Embryonic facial prominence (tissue), 1 donor: ENCODE measurements at regions not wholly inside any gene's neighbourhood (a gene's known extent, or its start where the extent isn't known, plus 50 kb on each side); places are given as distances from the start of the nearest gene placed in this dataset.

Experiments used
- DNase-seq: peaks from one replicate; pipeline ENCODE4 v3.0.0-alpha.2; 2016; ENCODE audit errors: extremely low spot score

DNA sequence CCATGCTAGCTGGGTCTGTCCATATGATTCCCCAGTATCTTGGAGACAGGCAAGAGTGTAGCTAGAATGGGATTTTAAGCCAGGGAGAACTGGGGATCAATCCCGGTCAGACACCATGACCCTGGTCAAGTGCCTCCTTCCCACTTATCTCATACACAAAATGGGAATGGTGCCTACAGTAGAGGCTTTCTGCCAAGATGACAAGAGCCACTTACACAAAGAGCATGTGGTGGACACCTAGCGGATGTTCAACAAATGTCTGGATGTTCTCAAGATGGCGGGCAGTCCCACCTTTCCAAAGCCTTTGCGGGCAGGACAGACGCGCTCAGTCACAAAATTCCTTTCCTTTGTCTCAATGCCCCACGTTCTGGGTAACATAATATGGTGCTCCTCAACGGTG, 57.3 kb downstream of the MAF start:
- no peak for DNase-seq

DNA sequence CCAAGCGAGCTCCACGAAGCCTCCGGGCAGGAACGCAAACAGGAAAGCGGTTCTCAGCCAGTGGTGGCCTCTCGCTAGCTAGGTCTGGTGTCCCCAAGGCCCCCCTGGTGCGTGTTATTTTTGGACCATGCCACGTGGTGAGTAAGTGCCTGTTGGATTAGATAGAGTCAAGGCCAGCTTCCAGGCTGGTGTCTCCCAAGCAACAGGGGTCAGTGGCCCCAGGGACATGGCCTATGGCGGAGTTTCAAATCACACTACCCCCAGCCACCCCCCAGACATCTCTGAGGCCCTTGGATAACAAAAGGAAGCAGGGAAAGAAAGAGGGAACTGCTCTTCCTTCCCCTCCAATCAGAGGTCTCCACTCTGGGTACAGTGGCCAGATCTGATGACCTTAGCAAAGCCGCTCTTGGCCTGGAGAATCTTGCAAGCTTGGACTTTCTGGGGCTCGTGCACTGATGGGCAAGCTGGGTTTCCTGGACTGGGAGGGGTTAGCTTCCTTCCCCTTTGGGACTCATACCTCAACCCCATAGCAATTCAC, 58.2 kb downstream of the MAF start:
- no peak for DNase-seq

DNA sequence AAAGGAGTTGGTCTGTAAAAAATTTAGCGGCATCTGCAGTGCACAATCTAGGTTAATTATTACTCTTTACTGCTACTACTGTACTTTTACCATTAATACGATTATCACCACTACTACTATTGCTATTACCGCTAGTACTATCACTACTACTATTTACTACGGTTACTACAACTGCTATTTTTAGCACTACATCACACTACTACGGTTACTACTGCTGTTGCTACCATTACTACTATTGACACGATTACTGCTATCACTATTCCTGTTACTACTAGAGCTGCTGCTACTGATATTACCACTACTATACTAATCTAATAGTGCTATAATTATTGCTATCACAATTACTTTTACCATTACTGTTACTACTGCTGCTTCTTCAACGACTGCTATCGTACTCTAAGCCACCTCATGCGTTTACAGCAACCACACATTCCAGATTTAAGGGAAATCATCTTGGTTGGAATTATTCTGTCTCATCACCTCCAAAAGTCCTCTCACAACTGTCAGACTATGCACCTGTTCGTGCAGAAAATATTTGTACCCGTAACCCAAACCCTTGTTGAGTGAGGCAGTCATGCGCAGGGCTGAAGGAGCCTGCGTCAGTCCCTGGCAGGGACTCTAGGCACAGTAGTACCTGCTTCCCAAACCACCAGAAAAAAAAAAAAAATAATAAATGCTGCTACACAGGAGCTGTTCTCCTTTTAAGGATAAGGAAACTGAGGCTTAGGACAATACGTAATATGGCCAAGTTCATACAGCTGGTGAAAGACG, 59.5 kb downstream of the MAF start:
- no peak for DNase-seq

DNA sequence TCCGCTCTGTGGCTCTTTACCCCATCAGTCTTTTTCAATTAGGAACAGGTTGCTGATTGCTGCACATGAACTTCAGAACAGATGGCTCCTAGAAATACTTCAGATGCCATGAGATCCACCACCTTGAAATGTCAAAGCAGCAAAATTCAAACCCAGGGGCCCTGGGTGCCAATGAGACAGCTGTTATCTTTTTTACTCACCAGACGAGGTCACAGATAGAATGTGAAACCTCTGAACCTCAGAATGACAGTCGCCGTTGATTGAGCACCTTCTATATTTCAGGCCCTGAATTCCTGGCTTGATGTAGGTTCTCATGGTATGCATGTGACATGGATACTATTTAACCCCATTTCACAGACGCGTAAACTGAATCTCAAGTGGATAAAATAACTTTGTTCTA, 63.0 kb downstream of the MAF start:
- DNase-seq: no peak

DNA sequence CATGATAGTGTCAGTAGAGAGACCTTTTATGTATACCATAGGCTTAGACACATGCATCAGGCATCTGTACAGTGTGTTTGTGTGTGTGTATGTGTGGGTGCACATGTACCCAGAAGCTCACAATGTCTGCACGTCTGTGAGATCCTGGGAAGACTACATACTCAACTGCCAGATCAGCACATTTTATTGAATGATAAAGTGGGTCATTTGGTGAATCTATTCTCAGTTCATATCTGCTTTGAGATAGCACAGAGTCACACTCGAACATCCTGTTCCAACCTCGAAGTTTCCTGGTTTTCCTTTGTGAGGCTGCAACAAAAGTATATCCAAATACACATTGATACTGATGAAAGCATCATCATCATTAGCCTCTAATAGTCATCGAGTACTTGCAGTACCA, 63.6 kb downstream of the MAF start:
- no peak for DNase-seq

DNA sequence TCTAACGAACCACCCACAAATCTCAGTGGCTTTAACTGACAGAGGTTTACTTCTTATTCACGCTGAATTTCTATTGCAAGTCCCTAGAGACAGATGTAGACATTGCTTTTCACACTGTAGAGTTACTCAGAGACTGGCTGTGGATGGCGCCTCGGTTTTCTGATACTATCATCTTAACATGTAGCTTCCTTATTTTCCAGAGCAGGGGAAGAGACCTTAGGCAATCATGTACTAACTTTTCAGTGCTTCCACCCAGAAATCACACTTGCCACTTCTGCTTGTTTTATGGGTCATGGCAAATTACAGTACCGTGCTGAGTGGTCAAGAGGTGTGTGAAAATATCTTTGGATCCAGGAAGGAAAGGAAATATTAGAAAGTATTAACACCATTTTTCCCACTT, 65.4 kb downstream of the MAF start:
- no peak for DNase-seq

DNA sequence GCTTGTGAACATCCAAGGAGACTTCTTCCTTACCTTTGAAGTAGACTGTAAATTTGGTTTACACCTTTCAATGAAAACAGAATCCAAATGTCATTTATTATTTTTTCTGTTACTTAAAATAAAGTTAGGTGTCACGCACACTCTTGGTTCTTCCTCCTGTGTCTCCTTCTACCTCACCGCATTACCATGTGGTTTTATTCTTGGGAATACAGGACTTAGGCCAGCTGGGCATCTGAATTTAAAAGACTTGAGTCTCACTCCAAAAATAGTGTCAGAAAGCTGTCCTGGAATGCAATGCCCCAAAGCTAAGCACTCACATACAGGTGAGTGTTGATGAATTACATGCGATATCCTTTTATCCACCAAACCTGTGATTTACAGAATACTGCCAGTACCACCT, 66.4 kb downstream of the MAF start:
- DNase-seq: no peak

DNA sequence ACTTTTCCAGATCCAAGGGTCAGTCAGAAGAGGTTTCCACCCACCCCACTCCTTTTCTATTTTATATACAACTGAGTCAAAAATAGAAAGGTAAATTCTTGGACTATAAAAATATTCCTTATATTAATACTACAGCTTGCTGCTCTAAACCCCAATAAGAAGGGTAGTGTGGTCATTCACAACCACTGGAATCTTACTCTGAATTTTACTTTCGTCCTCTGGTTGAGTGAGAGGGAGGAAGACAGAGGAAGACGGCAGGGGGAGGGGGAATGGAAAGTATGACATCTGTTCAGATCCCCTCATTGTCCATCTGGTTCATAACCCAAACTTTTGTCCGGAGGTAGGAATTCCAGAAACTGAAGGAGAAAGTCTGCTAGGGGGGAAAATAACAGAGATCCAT, 67.2 kb downstream of the MAF start:
- no peak for DNase-seq

DNA sequence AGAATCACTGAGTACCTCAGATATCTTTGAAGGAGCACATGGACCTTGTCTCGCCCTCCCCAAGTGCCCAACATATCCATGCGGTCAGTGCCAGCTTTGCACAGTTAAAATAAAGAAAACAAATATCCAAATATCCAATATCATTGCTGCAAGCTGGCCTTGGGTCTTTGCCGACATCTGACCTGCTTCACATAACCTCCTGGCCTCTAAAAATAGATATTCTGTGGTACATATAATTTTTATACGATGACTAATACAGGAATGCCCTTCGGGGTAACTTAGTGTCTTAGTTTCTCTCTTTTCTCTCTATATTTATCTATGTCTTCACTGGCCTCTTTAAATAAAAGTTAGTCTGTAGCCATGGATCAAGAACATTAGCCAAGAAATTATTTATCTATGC, 67.8 kb downstream of the MAF start:
- DNase-seq: no peak

DNA sequence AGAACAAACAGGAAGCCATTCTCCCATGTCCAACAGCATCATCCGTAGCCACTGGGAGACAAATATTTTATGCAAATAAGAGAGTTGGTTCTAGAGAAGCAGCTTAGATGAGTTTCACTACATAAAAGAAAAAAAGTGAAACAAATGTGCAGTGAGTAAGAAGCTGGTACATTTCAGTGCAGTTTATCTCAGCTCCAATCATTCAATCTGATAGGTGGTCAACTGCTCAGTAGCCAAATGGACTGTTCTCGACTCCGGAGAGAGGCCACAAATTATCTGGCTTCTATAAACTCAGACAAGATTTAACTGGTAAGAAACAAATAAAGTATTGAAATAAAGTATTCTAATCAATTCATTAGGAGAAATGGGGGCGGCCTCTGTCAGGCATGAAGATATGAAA, 68.3 kb downstream of the MAF start:
- DNase-seq: no peak

DNA sequence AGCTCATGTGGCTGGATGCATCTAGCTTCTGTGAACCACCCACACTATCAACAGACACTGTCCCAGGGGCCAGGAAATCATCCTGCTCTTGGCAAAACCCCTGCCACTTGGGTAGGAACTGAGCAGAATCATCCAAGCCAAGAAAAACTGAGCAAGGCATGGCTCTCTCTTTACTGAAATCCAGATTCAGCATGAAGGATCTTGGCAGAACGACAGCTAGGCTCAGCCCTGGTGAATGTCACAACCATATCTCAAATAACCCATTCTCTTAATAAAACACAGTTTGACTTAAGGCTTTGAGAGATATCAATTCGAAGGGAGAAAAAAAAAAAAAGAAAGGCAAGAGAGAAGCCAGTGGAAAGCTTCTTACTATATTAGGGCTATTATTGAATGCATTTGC, 72.2 kb downstream of the MAF start:
- DNase-seq: no peak

DNA sequence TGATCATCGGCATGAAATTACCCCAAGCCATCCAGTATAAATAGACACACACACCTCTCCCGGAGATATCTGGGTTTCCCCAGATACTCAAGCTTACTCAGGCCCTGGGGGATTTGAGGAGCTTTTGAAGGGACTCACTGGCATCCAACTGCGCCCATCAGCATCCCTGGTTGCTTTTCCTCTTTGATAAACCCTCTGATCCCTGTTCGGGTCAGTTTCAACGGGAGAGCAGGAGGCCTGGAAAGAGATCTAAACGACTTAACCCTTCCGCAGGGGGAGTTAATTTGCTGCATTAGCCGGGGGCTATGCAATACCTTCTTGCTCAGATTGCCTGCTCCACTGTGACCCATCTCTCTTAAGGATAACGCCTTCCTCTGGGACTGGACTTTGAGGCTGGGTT, 76.6 kb downstream of the MAF start:
- no peak for DNase-seq

DNA sequence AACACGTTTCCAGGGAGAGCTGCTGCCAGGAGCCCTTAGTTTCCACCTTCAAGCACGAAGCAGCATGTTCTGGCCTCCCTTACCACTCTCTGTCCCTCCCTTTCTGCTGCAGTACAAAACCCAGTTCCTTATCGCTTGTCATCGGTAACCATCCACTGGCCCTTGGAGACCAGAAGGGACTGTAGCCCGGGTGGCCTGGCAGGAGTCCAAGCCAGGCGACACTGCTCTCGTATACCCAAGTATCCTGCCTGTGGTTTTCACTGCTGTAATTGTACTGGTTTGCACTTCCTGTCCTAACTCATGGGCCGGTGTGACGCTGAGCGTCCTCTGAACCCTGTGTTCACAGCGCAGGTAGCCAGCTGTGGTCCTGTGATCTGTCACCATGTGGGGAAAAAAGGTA, 81.1 kb downstream of the MAF start:
- DNase-seq: no peak

DNA sequence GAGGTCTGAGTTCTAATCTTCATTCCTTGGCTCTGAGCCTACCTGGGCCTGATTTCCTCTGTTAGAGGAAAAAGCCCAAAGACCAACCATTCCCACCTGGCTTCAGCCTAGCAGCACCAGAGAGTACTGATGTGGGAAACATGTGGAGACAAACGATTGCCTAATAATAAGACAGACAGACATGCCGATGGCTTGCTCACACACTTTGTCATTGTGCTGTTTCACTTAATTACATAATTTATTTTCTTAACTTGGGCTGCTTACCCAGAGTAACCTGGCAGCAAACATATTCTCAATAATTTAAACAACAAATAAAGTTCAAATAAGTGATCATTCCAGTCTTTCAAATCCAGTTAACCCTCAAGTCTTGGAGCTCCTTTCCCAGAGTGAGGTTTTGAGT, 83.4 kb downstream of the MAF start:
- DNase-seq: no peak

DNA sequence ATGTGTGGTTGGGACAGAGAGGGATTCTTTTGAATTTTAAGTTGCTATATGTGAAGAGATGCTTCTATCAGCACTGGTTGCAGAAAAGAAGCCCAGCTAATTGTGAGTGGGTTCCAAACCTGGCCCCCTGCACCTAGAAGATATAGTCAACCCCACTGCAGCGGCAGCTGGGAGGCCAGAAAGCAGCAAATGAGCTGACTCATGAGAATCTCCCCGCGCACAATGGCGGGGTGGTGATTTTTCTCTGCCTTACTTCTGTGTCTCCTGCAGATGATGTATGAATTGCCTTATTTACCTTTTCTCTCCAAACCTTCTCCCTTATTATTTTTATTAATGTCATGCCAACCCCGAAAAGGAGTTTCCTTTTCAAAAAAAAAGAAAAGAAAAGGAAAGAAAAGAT, 89.7 kb downstream of the MAF start:
- DNase-seq: no peak

DNA sequence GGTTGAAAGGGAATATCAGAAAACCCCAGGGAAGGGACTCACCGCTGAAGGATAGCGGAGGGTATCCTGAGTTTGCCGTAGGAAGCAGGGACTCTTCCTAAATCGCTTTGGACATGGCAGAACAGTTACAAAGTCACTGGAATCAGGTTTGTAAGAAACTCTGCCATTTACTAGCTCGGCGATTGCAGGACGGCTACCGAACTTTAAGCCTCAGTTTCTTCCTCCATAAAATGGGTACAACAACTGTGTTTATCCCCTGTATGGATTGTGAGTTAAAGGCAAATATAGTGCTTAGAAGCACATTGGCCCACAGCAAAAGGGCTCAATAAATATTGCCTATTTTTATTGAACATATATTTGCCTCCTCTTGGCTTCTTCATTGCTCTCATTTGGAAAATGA, 90.6 kb downstream of the MAF start:
- no peak for DNase-seq

DNA sequence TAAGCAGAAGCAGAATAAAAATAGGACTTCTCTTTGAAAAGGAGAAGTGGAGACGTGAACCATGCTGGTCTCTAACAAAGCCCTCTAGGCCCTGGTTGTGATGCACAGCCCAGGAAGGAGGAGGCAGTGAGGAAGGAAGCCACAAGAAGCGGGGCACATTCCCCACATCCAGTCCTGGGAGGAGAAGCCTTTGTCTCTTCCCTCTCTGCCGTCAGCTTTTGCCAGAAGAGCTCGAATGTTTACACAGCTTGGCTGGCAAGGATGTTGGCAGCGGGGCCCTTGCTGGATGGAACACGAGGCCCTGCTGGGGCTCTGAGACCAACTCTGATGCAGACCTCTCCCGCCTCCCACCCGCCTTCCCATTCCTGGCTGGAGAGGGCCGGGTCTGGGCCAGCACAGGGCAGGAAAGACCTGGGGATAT, 91.3 kb downstream of the MAF start:
- no peak for DNase-seq

DNA sequence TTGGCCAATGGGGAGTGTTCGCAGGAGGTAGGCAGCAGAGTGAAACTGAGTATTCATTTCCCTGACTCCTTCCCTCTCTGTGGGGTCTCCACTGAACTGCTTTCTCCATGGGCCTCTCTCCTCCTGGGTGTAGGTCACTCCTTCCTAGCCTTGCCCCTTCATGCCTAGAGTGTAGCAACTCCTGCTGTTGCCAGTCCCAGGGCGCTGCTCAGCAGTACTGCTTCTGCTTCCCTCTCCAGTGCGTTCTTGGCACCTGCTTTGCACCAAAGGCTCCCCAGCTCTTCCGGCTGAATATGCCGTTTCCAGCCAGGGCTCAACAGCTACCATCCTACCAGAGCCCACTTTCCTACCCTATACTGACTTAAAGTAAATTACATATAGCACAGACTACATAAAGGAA, 92.2 kb downstream of the MAF start:
- DNase-seq: no peak

DNA sequence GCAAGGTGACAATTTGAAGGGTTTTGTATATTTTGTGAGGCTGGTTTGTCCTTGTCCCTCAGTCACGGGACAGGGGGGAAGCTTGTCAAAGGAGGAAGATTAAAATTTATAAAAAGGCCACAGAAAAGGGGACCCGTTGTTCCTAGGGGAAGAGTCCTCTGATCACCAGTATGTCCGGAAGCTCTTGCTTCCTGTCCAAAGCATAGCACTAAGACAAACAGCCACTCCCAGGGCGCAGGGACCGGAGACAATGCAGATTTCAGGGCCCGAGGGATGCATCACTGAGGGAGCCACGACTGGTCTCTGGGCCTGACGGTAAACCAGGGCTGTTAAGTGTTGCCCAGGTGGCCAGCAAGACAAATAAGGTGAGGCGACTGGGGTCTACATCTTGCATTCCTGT, 95.2 kb downstream of the MAF start:
- no peak for DNase-seq

DNA sequence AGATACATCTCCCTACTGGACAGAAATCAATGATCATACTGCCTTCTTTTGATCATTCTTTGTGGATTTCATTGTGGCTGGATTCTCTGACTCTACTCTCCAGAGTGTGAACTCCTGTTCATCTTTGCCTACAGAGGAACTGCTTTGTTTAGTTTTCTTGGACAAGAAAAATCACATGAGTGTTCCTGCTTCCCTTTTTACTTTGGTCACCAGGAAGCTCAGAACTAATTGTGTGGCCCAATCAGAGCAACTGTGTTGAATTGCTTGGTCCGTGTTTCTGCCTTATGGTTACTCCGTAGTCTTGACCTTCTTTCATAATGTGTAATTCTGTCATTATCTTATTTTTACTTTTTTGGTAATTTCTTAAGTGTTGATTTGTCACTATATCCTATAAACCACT, 97.0 kb downstream of the MAF start:
- no peak for DNase-seq

DNA sequence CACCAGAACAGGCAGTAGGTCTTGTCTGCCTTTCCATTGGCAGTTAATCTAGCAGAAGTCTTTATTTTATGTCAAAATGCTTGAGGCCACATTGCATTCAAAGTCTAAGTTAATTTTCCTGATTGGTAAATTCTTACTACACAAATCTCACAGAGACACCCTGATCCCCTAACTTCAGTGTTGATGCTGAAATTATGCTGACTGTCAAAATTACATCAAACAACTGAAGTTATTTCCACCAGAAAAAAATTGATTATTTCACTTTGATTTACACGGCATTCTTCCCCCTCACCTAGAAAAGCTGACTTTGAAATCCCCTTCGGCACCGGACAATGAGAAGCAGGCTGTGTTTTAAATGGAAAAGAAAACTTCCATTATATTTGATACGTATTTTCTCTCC, 99.1 kb downstream of the MAF start:
- DNase-seq: no peak

DNA sequence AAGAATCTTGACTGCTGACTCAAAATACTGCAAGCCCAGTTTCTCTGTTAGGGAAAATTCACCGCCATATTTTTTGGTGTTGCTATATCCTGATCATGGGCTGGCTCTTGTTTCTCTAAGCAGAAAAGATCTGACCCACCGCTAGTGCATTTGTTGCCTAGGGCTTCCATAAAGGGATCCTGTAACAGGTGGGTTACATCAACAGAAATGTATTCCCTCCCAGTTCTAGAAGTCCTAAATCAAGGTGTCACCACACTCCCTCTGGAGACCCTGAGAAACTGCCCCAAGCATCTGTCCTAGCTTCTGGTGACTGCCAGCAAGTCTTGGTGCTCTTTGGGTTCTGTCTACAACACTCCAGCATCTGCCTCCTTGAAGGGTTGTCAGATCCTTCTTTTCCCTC, 99.7 kb downstream of the MAF start:
- DNase-seq: no peak

DNA sequence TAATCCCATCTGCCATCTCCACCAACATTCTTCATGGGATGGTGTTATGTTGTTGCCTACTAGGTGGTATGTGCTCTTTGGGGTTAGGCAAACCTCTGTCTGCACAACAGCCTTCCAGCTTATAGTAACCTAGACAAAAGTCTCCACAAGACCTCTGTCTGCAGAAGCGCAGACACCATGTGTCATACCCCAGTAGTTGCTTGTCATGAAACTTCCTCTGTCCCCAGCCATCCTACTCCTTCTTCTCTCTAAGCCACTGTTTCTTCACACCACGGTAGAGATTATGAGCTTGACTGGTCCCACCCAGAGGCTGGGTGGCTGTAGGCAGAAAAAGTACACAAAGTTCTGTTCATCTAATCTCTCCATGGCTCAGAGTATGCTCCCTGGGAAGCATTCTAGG, 100.3 kb downstream of the MAF start:
- no peak for DNase-seq

DNA sequence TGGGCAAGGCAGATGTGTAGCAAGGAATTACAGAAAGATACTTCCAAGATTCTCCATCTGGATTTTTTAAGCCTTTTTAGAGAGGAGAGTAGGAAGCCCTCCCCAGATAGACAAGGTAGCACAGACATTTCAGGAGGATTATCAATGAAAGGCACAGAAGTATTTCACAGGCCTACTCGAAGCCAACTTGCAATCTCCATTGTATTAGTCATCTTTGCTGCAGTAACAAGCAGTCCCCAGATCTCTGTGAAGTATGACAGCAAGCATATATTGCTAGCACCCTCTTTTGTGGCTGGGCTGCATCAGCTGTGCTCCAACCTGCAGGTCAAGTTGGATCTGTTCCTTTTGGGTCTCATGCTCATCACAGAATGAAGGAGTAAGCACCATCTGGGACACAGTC, 101.6 kb downstream of the MAF start:
- DNase-seq: no peak
